HG03108 (cell line): ENCODE measurements at regions not wholly inside any gene's neighbourhood (a gene's known extent, or its start where the extent isn't known, plus 50 kb on each side); places are given as distances from the start of the nearest gene placed in this dataset.
"Not testable (repeated sequence)": the region's sequence is repeated elsewhere in the genome, so short reads cannot be mapped to it uniquely, and the experiment has no call there.

Experiments used
- ATAC-seq: cut with Tn5 transposase; IDR thresholded peaks from one replicate; pipeline ENCODE4 v1.9.1; 2021; ENCODE audit warnings: moderate library complexity; ENCODE audit not compliant: unreplicated experiment

DNA sequence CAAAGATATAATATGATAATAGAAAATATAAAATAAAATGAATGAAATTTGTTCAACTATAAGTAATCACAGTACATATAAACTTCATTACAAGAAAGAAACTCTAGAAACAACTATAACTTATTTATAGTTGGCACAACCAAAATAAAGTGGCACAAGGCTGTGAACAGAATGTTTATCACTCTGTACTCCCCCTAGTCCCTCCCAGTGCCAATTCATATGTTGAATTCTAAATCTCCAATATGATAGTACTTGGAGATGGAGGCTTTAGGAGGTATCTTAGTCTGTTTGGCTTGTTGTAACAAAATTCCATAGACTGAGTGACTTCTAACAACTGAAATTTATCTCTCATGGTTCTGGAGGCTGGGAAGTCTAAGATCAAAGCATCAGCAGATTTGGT is 145.0 kb upstream of the TMEM229A start:
- no peak for ATAC-seq

DNA sequence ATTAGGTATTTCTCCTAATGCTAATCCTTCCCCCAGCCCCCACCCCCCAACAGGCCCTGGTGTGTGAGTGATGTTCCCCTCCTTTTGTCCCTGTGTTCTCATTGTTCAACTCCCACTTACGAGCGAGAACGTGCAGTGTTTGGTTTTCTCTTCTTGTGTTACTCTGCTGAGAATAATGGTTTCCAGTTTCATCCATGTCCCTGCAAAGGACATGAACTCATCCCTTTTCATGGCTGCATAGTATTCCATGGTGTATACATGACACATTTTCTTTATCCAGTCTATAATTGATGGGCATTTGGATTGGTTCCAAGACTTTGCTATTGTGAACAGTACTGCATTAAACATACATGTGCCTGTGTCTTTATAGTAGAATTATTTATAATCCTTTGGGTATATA is 138.9 kb upstream of the TMEM229A start:
- not testable (repeated sequence) for ATAC-seq

DNA sequence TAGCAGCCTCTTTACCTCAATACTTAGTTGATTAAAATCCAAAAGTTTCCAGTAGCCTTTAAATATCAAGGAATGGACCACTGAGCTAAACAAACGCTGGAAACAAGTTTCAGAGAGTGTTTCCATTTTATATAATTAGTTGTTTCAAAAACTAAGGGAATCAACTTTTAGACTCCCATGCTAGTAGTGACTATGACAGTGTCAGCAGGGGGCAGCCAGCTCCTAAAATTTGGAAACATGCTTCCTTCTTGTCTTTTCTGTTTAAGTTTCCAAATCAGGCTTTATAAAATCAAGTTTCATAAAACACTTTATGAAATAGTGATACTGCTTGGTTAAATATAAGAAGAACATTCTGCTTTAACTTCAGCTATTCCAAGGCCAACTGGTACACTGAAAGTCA is 138.2 kb upstream of the TMEM229A start:
- ATAC-seq, result no peak

DNA sequence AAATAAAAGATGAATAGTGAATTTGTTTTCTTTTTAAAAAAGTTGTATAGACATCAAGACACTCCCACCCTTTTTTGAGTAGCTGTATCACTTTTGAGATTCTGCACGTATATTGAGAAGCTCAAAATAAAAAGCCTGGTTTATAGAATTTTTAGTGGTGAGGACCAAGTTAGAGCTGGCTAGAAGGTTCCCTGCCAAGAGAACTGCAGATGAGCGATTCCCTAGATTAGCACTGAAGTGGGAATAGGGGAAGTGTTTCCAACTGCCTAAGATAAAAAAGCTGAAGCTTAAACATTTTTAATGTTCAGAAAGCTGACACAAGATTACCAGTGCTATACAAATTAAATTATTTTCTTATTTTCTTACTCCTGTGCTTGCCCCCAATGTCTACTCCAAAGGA is 135.7 kb upstream of the TMEM229A start:
- ATAC-seq, result no peak

DNA sequence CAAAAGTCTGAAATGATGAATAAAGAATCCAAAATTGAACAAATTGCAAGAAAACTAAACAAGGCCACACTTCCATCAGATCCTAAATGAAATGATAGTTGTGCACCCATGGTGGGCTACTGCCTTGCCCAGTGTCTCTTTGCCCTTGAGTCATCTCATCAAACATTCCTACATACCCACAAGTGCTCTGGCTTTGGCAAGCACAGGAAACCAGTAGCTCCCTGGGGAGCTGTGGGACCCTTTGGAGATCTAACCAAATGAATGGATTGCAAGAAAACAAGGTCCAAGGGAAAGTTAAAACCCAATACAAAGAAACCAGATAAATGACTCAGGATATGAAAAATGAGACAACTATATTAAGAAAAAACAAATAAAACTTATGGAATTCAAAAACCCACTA is 129.8 kb upstream of the TMEM229A start:
- ATAC-seq, result no peak

DNA sequence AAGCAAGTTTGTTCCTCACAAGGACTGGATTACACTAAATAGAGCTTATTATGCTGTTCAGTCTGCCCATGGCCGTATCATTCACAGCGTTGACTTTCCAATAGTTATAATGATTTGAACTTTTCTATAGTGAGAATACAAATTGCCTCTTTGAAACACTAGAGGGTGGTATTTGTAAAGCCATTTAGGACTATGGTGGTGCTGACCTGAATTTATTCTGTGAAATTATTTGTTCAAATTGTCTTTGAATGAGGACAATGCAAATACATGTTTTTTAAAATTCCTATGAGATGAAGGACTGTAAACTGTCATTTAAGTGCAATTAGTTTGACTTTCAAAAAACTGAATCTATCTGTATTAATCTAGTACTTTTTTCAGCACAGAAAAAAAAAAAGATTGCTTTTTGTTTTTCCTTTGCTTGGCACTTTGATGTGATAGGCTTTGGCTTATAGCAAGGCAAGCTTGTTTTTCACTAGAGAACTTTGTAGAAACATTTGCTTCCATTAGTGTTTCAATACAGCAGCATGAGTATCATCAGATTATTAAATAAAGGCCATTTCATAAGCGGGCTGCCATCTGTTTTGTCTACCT is 122.7 kb upstream of the TMEM229A start:
- no peak for ATAC-seq

DNA sequence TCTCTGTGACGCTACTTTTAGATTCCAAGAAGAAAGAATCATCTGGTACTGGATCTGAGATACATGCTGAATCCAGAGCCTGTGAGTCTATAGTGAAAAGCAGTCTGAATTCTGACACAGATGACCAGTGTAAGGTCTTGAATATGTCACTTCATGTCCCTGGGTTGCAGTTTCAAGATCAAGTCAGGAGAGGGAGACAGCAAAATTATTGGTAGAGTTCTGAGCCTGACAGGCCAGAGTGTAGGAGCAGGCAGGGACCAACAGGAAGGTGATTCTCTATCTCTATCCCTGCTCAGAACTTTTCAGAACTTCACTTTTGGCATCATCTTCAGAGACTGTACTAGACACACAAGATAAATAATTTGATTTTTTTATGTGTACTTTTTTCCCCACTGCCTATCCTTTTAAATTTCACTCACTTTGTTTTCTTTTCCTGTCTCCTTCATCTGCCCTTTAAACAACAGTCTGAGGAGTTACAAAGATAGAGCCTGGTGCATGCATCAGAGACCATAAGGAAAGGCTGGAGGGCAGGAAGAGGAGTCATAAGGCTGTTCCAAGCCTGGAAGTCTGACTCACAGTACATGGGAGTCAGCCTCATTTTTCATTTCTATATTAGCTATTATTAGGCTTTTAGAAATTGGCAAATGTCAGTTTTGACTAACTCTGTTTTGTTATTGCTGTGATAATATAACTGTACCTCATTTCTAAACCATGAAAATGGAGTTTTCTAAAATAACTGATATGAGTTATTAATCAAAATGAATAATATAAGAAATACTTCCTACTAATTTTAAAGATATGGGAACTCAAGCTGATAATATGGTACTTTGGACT is 120.2 kb upstream of the TMEM229A start:
- ATAC-seq, result peak; percentile 46

DNA sequence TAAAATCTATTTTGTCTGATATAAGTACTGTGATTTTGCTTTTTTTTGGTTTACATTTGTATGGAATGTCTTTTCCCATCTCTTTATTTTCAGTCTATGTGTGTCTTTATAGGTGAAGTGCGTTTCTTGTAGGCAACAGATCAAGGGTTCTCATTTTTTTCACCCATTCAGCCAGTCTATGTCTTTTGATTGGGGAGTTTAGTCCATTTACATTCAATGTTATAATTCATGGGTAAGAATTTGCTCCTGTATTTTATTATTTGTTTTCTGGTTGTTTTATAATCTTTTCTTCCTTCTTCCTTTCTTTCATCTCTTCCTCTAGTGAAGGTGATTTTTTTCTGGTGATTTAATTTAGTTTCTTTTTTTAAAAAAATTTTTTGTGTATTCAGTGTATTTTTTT is 104.8 kb upstream of the TMEM229A start:
- ATAC-seq, result no peak

DNA sequence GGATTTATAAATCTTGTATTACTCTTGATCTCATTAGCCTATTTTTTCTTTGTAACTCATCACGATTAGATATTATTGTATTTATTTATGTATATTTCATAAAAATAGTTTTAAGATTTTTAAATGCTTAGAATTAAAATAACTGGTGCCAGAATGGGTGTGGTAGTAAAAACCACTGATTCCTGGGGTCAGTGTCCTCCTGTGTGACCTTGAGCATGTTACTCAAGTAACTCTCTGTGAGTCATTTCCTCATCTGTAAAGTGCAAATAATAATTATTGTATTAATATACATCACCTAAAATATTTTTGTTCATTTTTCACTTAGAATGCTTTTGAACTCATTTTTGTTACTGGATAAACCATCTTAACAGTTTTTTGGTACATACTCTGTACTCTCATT is 91.3 kb upstream of the TMEM229A start:
- ATAC-seq, result no peak

DNA sequence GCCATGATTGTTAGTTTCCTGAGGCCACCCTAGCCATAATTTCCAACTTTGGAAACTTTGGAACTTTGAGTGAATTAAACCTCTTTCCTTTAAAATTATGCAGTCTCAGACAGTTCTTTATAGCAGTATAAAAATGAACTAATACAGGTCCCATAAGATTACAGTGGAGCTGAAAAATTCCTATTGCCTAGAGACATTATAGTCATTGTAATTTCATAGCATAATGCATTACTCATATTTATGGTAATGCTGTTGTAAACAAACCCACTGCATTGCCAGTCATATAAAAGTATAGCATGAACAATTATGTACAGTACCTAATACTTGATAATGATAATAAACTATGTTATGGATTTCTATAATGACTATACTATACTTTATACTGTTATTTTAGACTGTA is 88.0 kb upstream of the TMEM229A start:
- no peak for ATAC-seq

DNA sequence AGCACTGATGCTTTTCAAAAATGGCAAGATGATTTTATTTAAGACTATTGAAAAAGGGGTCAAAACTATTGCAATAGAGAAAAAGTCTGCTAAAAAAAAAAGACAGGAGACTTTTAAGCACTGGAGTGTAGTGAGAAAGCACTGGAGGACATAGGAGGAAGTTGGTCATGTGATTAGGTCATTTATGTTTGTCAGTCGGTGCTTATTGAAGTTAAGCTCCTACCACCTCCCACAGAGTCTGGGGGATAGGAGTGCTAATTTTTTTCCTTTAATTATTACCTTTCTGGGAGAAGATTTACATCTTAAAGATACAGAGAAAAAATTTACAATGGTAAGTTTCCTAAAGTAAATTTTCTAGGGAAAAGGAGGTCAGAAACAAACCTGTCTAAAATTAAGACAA is 80.2 kb upstream of the TMEM229A start:
- no peak for ATAC-seq

DNA sequence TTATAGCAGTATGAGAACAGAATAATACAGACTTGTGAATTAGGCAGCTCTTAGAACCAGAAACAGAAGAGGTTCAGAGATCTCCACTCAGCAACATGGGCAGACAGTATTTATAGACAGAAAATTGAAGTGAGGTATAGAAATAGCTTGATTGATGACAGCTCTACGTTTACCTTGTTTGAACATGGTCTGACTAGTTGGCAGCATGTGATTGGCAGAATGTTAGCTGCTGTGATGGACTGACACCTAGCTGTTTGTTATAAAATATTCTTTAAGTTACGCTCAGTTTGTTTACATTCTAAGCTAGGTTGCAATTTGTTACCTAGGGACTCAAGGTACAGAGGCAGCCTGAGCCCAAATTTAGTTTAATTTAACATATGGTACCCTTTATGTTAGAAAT is 73.7 kb upstream of the TMEM229A start:
- no peak for ATAC-seq

DNA sequence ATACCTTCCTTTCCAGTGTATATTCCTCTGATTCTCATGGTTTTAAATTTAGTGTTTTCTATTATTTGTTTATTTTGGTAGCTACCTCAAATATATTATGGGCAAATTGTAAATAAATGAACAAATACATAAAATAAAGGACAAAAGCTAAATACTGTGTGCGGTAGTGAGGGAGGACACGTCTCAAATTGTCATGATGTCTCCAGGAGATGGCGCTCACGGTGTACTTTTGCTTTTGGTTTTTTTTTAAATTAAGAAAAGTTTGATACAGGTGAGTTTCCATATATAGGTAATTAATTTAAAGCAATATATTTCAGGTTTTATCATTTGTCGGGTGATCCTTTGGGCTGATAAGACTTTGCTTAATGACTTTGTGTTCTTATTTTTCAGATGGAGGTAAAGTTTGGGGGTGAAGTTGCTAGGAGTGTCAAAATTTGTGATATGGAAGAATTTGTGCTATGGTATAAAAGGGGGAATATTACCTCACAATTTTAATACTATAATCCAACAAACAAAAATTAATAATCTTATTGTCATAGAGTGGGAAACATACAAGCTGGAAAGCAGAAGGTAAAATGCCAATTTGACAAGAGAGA is 68.4 kb upstream of the TMEM229A start:
- ATAC-seq, result no peak

DNA sequence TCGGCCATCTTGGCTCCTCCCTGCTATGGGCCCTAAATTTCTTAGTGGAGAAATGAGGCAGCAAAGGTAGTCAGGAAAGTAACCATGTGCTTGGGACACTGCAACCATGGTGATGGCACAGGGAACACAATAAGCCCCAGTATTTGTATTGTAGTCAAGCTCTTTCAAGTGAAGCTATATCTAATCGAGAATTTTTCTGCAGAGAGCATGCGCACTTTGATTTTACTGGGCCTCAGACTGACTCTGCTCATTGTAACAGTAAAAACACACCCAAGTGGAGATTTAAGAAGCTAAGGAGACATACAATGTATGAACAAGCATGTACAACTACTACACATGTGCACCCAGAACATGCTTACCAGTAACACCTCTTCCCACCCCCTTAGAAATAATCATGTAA is 67.3 kb upstream of the TMEM229A start:
- no peak for ATAC-seq

DNA sequence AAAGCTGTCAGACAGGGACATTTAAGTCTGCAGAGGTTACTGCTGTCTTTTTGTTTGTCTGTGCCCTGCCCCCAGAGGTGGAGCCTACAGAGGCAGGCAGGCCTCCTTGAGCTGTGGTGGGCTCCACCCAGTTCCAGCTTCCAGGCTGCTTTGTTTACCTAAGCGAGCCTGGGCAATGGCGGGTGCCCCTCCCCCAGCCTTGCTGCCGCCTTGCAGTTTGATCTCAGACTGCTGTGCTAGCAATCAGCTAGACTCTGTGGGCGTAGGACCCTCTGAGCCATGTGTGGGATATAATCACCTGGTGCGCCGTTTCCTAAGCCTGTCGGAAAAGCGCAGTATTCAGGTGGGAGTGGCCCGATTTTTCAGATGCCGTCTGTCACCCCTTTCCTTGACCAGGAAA is 66.7 kb upstream of the TMEM229A start:
- ATAC-seq, result not testable (repeated sequence)

DNA sequence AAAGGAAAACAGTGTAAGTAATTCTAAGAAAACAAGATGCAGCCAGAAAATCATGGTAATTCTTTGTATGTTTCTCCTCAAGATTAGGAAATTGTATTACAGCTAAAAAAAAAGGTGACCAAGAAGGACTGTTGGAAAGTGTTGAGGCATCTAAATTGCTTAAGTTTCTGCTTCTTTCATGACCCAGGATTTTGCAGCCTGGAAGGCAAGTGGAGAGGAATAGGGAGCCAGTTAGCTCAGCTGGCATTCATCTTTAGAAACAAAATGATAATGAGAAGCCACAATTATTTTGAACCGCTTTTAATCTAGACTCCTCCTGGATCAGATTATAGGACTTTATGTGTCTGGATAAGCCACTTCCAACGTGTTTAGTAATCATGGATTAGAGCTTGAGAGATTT is 56.8 kb upstream of the TMEM229A start:
- ATAC-seq, result no peak

DNA sequence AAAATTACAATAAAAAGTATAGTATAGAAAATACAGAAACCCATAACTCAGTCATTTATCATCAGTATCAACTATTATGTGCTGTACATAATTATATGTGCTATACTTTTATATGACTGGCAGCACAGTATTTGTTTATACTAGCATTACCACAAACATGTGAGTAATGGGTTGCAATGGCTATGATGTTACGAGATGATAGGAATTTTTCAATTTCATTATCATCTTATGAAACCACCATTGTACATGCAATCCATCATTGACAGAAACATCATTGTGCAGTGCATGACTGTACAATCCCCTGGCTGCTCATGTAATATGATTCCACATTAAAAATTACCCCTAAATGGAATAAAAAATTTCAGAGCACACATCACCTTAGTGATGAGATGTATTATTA is 55.7 kb upstream of the TMEM229A start:
- ATAC-seq, result no peak

DNA sequence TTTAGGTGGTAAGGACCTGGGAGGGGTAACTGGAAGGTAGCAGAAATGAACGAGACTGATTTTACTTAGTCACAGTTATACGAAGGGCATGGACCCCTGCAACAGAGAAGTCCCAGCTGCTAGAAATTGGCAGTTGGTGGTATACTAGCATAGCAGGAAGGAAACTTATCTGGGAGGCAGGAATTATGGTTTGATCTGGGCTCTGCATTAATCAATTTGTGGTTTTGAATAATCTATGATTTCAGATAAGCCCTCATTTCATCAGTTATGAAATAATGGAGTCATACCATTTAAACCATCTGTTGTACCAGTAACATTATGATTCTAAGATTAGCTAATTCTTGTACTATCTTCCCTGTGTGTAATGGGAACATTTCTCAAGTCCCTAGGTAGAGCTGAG is 54.0 kb upstream of the TMEM229A start:
- ATAC-seq, result no peak

DNA sequence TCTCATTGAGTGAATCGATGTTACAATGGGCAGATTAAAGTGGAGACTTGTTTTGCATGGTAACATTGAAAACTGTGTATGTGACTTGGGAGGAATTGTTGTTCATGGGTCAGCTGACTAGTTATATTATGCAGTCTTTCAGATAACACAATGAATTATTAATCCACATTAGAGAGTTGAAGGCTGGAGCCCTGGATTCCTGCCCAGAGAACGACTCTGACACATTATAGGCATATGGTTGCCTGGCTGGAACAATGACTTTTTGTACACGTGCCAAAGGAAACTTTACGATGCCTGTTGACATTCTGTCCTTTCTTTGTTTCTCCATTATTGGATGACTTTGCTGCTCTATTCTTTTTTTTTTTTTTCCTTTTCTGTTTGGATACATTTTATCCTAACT is 52.3 kb upstream of the TMEM229A start:
- ATAC-seq, result no peak

DNA sequence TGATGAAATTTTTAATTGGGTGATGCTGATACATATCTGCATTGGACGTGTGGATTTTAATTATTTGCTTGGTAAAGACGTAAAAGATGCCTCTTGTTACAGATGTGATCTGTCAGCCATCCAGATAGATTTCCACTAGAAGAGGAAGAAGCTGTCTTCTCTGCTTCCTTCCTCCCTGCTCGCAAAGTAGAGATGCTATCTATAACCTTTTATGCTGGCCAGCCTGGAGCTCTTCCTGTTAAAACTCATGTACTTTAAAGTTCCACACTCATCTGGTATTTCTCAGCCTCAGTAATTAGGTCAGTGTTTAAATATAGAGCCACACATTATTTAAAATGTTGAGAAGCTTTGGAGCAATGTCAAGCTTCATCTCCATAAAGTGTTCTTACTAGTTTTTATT is 51.2 kb upstream of the TMEM229A start:
- no peak for ATAC-seq
